Uterus (tissue), 3 donors: ENCODE measurements at regions not wholly inside any gene's neighbourhood (a gene's known extent, or its start where the extent isn't known, plus 50 kb on each side); places are given as distances from the start of the nearest gene placed in this dataset.

Experiments used
- DNase-seq, 2 donors: peaks; one replicate each; pipeline ENCODE4 v3.0.0-alpha.2; 2019 to 2020
- H3K27ac ChIP-seq, 2 donors: fragments of 200-600 bp; sonication (generic); 1 replicate in 1 of 2; 2 replicates in 1 of 2; pipeline ENCODE4 v1.5.1; 2016 to 2018
- H3K27me3 ChIP-seq, 2 donors: fragments of 200-600 bp; sonication (generic); one replicate each; pipeline ENCODE4 v1.5.1; 2018 to 2019; ENCODE audit warnings: control low read depth in 1 of 2
- H3K36me3 ChIP-seq, 2 donors: fragments of 200-600 bp; sonication (generic); one replicate each; pipeline ENCODE4 v1.5.1; 2019; ENCODE audit warnings: control low read depth in 1 of 2
- H3K4me1 ChIP-seq, 2 donors: fragments of 200-600 bp; sonication (generic); one replicate each; pipeline ENCODE4 v1.5.1; 2018 to 2019; ENCODE audit warnings: control low read depth in 1 of 2
- H3K4me3 ChIP-seq, 2 donors: fragments of 200-600 bp; sonication (generic); 1 replicate in 1 of 2; 2 replicates in 1 of 2; pipeline ENCODE4 v1.5.1; 2018 to 2019; ENCODE audit warnings: mild to moderate bottlenecking in 1 of 2
- H3K9me3 ChIP-seq, 2 donors: fragments of 200-600 bp; sonication (generic); one replicate each; pipeline ENCODE4 v1.5.1; 2019; ENCODE audit warnings: control low read depth in 1 of 2
- POLR2A ChIP-seq, 2 donors: fragments of 450-650 bp; IDR thresholded peaks; one replicate each; pipeline ENCODE4 v1.6.1; 2016; ENCODE audit warnings: antibody characterized with exemption in 2 of 2, mild to moderate bottlenecking in 1 of 2, moderate library complexity in 1 of 2
- intact Hi-C: fragments of 100-400 bp; cut with DNase I; formaldehyde crosslinking; loops from one replicate; pipeline ENCODE4 v1.15.1; 2023; ENCODE audit warnings: low total_unique reads
- TF ChIP-seq, protein P1 (sequence below), 4 experiments: fragments of 200-600 bp in 2 of 4; fragments of 450-650 bp in 2 of 4; sonication (generic) in 2 of 4; IDR thresholded peaks; one replicate each; pipeline ENCODE4 v1.5.1; 2016 to 2019; ENCODE audit warnings: antibody characterized with exemption in 4 of 4, mild to moderate bottlenecking in 2 of 4, moderate library complexity in 1 of 4
- donor health status: DM: yes; HTN: yes; CAD: no.

DNA sequence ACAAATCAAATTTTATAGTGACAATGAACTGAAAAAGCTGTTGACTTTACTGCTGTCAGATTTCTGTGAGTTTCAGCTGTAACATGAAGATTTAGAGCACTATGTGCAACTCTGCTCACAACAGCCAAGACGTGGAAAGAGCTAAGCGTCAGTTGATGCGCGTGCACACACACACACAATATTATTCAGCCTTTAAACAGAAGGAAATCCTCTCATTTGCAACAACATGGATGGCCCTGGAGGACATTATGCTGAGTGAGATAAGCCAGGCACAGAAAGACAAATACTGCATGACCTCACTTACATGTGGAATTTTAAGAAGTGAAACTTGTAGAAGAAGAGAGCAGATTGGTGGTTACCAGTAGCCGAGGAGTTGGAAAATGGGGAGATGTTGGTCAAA, 82.8 kb upstream of the FRMD4A start:
- H3K27ac ChIP-seq: no peak overlapping the region
- H3K4me3 ChIP-seq: no peak overlapping the region
- no peaks in the 10 kb centered on the region for H3K4me1 ChIP-seq
- H3K9me3 ChIP-seq: no peaks in the 10 kb centered on the region
- intact Hi-C loops: no loop called here
- no peak for DNase-seq
- TF ChIP-seq, protein P1, sequence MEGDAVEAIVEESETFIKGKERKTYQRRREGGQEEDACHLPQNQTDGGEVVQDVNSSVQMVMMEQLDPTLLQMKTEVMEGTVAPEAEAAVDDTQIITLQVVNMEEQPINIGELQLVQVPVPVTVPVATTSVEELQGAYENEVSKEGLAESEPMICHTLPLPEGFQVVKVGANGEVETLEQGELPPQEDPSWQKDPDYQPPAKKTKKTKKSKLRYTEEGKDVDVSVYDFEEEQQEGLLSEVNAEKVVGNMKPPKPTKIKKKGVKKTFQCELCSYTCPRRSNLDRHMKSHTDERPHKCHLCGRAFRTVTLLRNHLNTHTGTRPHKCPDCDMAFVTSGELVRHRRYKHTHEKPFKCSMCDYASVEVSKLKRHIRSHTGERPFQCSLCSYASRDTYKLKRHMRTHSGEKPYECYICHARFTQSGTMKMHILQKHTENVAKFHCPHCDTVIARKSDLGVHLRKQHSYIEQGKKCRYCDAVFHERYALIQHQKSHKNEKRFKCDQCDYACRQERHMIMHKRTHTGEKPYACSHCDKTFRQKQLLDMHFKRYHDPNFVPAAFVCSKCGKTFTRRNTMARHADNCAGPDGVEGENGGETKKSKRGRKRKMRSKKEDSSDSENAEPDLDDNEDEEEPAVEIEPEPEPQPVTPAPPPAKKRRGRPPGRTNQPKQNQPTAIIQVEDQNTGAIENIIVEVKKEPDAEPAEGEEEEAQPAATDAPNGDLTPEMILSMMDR (IDR thresholded peaks at IDR 0.05): no peak
- no peak for TF ChIP-seq POLR2A (IDR thresholded peaks at IDR 0.05)
- no peaks in the 10 kb centered on the region for H3K27me3 ChIP-seq
- no peaks in the 10 kb centered on the region for H3K36me3 ChIP-seq

DNA sequence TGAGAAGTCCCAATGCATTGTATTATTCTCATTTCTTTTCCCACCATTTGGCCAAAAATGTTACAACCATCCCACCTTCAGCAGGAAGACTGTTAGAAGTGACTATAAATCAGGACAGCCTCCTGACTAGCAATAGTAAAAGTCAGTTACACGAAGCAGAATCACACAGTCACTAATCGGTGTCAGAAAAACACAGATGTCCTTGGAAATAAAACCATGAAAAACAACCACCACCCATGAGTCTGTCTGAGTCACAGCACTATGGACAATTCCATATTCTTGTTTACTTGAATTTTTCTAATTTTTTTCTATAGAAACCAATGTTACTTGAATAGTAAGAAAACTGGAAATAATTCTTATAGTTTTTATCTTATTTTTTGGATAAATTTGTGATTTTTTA, 81.9 kb upstream of the FRMD4A start:
- Histone ChIP-seq H3K4me1 (no peaks in the 10 kb centered on the region), H3K27me3 (no peaks in the 10 kb centered on the region), H3K36me3 (no peaks in the 10 kb centered on the region), H3K27ac (no peak overlapping the region), H3K9me3 (no peaks in the 10 kb centered on the region), H3K4me3 (no peak overlapping the region)
- intact Hi-C loops: no loop called here
- DNase-seq: no peak
- TF ChIP-seq, protein P1 (IDR thresholded peaks at IDR 0.05): no peak
- no peak for TF ChIP-seq POLR2A (IDR thresholded peaks at IDR 0.05)

- intact Hi-C loops: no loop called here
- Histone ChIP-seq H3K4me1 (no peaks in the 10 kb centered on the region), H3K36me3 (no peaks in the 10 kb centered on the region), H3K9me3 (no peaks in the 10 kb centered on the region), H3K4me3 (no peak overlapping the region), H3K27me3 (no peaks in the 10 kb centered on the region), H3K27ac (no peak overlapping the region)
- TF ChIP-seq, protein P1 (IDR thresholded peaks at IDR 0.05): no peak
- TF ChIP-seq POLR2A (IDR thresholded peaks at IDR 0.05): no peak
- no peak for DNase-seq
Measured at GRCh38 chr10:14409856-14410458, 79.2 kb upstream of the FRMD4A start.

DNA sequence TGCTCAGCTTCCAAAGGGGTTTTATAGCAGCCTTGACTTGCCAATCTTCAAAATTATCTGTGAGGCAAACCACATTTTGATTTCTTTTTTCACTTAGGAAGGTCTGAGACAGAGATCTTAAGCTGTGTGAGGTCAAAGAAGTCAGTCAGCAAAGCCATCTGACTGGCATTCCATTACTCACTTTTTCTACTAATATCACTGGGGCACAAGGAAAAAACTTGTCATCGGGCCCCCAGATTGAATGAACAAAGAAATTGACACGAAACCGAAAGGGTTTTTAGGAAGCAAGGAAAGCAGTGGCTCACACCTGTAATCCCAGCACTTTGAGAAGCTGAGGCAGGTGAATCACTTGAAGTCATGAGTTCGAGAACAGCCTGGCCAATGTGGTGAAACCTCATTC, 78.5 kb upstream of the FRMD4A start:
- no peaks in the 10 kb centered on the region for H3K4me1 ChIP-seq
- DNase-seq: no peak
- intact Hi-C loops: no loop called here

DNA sequence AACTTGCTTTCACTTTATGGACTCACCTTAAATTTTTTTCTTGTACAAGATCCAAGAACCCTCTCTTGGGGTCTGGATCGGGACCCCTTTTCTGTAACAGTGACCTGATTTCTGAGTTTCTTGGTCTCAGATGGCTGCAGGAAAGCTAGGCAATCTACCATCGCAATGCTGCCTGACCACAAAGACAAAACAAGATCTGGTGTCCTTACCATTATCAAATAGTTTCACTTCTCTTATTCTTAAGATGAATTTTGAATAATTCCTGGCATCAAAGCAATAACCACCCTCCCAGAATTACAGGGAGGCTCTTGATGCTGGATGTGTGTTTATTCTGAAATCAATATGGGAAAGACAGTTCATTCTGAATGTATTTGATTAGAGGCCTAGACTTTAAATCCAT, 77.4 kb upstream of the FRMD4A start:
- no peaks in the 10 kb centered on the region for H3K36me3 ChIP-seq
- TF ChIP-seq POLR2A (IDR thresholded peaks at IDR 0.05): no peak
- TF ChIP-seq, protein P1 (IDR thresholded peaks at IDR 0.05): no peak
- no peaks in the 10 kb centered on the region for H3K9me3 ChIP-seq
- H3K4me1 ChIP-seq: no peaks in the 10 kb centered on the region
- H3K4me3 ChIP-seq: no peak overlapping the region
- intact Hi-C loops: no loop called here
- no peaks in the 10 kb centered on the region for H3K27me3 ChIP-seq
- DNase-seq: no peak
- no peak overlapping the region for H3K27ac ChIP-seq

More for the DNA sequence above, 78.5 kb upstream of the FRMD4A start:
- Histone ChIP-seq H3K4me3 (no peak overlapping the region), H3K9me3 (no peaks in the 10 kb centered on the region), H3K36me3 (no peaks in the 10 kb centered on the region), H3K27me3 (no peaks in the 10 kb centered on the region), H3K27ac (no peak overlapping the region)
- TF ChIP-seq, protein P1 (IDR thresholded peaks at IDR 0.05): no peak
- no peak for TF ChIP-seq POLR2A (IDR thresholded peaks at IDR 0.05)
